Gastroesophageal sphincter (tissue), 3 donors: ENCODE measurements at regions not wholly inside any gene's neighbourhood (a gene's known extent, or its start where the extent isn't known, plus 50 kb on each side); places are given as distances from the start of the nearest gene placed in this dataset.

Experiments
- CTCF ChIP-seq, 4 experiments: fragments of 200-600 bp in 2 of 4; fragments of 450-650 bp in 2 of 4; sonication (generic) in 1 of 4; IDR thresholded peaks; one replicate each; pipeline ENCODE4 v1.5.1; 2017 to 2019; ENCODE audit warnings: antibody characterized with exemption in 4 of 4, mild to moderate bottlenecking in 2 of 4, moderate library complexity in 2 of 4
- EP300 ChIP-seq: sonication (generic); formaldehyde crosslinking; IDR thresholded peaks from one replicate; pipeline ENCODE4 v1.6.1; 2017; ENCODE audit warnings: antibody characterized with exemption, mild to moderate bottlenecking
- POLR2A ChIP-seq, 2 donors: fragments of 450-650 bp; IDR thresholded peaks; one replicate each; pipeline ENCODE4 v1.6.1; 2017; ENCODE audit warnings: antibody characterized with exemption in 2 of 2, mild to moderate bottlenecking in 2 of 2, moderate library complexity in 1 of 2
- POLR2AphosphoS5 ChIP-seq: sonication (generic); formaldehyde crosslinking; IDR thresholded peaks from one replicate; pipeline ENCODE4 v1.6.1; 2017; ENCODE audit warnings: antibody characterized with exemption

GRCh38 chr5:23303435-23303834 is 204.0 kb upstream of the PRDM9 start:
- no peak for TF ChIP-seq CTCF (IDR thresholded peaks at IDR 0.05)
- no peak for TF ChIP-seq POLR2AphosphoS5
- no peak for TF ChIP-seq EP300
- no peak for TF ChIP-seq POLR2A (IDR thresholded peaks at IDR 0.05)
